Activated naive CD8-positive, alpha-beta T cell treated with anti-CD3 and anti-CD28 coated beads, Interleukin-2, amount 50 U/mL, for 24 hours (primary cell): ENCODE measurements at regions not wholly inside any gene's neighbourhood (a gene's known extent, or its start where the extent isn't known, plus 50 kb on each side); places are given as distances from the start of the nearest gene placed in this dataset.
A peak's percentile ranks its signal among the peaks of the same experiment; 100 is the strongest.

Source experiments
- ATAC-seq: fragments of 150-1000 bp; cut with Tn5 transposase; one replicate; pipeline ENCODE4 v1.10.0; 2021
- DNase-seq: peaks from one replicate; pipeline ENCODE4 v3.0.0; 2021
- H3K27ac Mint-ChIP-seq: one replicate; pipeline ENCODE4 v1.8.0; 2021; ENCODE audit warnings: mild to moderate bottlenecking, mixed read lengths
- H3K27me3 Mint-ChIP-seq: one replicate; pipeline ENCODE4 v1.8.0; 2021; ENCODE audit warnings: mixed read lengths
- H3K36me3 Mint-ChIP-seq: one replicate; pipeline ENCODE4 v1.8.0; 2021; ENCODE audit warnings: low read depth, mixed read lengths
- H3K4me1 Mint-ChIP-seq: one replicate; pipeline ENCODE4 v1.8.0; 2021; ENCODE audit warnings: mixed read lengths
- H3K4me3 Mint-ChIP-seq: one replicate; pipeline ENCODE4 v1.8.0; 2021; ENCODE audit warnings: mild to moderate bottlenecking, moderate library complexity, mixed read lengths
- H3K9me3 Mint-ChIP-seq: one replicate; pipeline ENCODE4 v1.8.0; 2021; ENCODE audit warnings: mixed read lengths

DNA sequence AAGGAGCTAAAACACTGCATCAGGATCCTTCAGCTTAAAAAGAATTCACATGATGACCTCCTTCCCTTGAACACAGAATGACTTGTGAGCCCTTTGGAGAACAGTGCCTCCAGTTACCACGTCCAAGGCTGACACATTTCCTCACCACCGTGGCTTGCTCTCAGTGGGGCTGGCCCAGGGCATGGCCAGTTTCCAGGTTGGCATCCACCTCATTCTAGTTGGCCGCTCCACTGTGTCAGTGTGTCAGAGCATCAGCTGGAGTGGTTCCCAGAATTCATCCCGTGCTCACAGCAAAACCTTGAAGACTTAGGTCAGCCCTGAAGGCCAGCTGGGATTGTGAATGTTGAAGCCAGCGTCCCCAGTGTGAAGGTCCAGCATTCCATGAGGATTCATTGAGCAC is 158.5 kb downstream of the INSIG2 start:
- Mint-ChIP-seq H3K27me3 (peaks cover 12% of the 10 kb centered on the region), H3K36me3 (no peaks in the 10 kb centered on the region), H3K4me3 (no peak overlapping the region), H3K4me1 (no peaks in the 10 kb centered on the region), H3K9me3 (no peaks in the 10 kb centered on the region), H3K27ac (no peak overlapping the region)
- ATAC-seq (no peak), DNase-seq (no peak)

GRCh38 chr2:118246079-118246478 is 157.8 kb downstream of the INSIG2 start:
- Mint-ChIP-seq H3K27ac (no peak overlapping the region), H3K27me3 (peaks cover 12% of the 10 kb centered on the region), H3K36me3 (no peaks in the 10 kb centered on the region), H3K9me3 (no peaks in the 10 kb centered on the region), H3K4me1 (no peaks in the 10 kb centered on the region), H3K4me3 (no peak overlapping the region)
- ATAC-seq (no peak), DNase-seq (no peak)

- H3K4me3 Mint-ChIP-seq, result no peak overlapping the region
- peaks cover 14% of the 10 kb centered on the region for H3K27me3 Mint-ChIP-seq
- ATAC-seq (no peak), DNase-seq (no peak)
- H3K36me3 Mint-ChIP-seq, result no peaks in the 10 kb centered on the region
- H3K4me1 Mint-ChIP-seq, result no peaks in the 10 kb centered on the region
- no peak overlapping the region for H3K27ac Mint-ChIP-seq
- H3K9me3 Mint-ChIP-seq, result peaks cover under 1% of the 10 kb centered on the region
Observed at GRCh38 chr2:118244686-118245085, 156.4 kb downstream of the INSIG2 start.

DNA sequence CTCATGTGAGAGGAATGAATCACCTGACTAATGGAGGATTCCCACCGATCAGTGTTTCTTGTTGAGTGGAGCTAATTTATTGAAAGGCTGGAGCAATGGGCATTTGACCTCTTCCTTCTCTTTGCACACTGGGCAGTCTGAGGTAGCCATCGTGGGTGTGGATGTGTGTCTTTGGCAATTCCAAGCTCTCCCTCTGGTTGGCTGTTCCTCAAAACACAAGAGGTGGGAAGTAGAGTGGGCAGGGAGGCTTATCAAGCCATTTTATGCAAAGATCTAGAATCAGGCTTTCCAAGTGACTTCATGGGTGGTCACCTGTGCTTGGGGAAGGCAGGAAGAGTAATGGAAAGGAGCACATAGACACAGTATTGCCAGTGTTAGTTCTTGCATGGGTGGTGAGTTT is 154.8 kb downstream of the INSIG2 start:
- Mint-ChIP-seq H3K9me3 (peaks cover 4% of the 10 kb centered on the region), H3K36me3 (no peaks in the 10 kb centered on the region), H3K27ac (no peak overlapping the region), H3K4me1 (no peaks in the 10 kb centered on the region), H3K27me3 (peaks cover 18% of the 10 kb centered on the region), H3K4me3 (no peak overlapping the region)
- no peak for ATAC-seq
- DNase-seq, result no peak

DNA sequence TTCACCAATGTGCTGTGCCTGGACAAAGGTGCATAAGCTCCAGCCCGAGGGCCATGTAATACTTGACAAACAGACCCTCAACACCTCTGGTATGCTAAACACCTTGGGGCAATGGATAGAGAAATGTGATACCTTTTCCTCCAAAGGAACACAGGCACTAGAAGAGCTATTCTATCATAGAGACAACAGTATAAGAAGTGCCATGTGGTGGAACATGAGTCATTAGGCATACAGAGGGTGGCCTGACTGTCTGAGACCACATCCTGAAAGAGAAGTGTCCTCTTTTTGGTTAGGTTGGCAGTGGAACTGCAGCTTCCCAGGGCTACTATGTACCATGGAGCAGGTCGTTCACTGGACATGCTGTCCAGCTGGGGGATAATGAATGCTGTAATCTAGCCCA is 153.9 kb downstream of the INSIG2 start:
- no peak overlapping the region for H3K4me3 Mint-ChIP-seq
- DNase-seq, result no peak
- H3K9me3 Mint-ChIP-seq, result peaks cover 4% of the 10 kb centered on the region
- H3K36me3 Mint-ChIP-seq, result no peaks in the 10 kb centered on the region
- H3K27ac Mint-ChIP-seq, result no peak overlapping the region
- no peaks in the 10 kb centered on the region for H3K4me1 Mint-ChIP-seq
- H3K27me3 Mint-ChIP-seq, result peaks cover 14% of the 10 kb centered on the region
- ATAC-seq, result peak; percentile 65

DNA sequence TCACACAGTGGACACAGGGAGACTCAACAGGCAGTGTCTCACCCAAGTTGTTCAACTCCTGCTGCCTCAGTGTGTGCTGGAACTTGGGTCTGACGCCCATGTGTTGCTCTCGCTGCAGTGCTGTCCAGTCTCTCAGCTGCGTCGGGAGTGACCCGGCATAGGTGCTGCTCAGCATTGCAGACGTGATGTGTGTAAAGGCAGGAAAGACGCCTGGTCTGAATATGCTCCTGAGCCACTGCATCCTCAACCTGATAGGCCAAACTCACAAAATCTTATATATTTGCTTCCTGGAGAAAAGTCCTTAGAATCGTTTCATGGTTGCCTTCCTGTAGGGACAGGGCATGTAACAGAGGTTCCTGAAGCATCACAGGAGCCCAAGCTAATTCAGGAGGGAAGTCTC is 152.9 kb downstream of the INSIG2 start:
- DNase-seq (no peak), ATAC-seq (no peak)
- H3K9me3 Mint-ChIP-seq, result peaks cover 4% of the 10 kb centered on the region
- H3K36me3 Mint-ChIP-seq, result no peaks in the 10 kb centered on the region
- H3K27ac Mint-ChIP-seq, result no peak overlapping the region
- no peaks in the 10 kb centered on the region for H3K4me1 Mint-ChIP-seq
- H3K27me3 Mint-ChIP-seq, result peaks cover 19% of the 10 kb centered on the region
- no peak overlapping the region for H3K4me3 Mint-ChIP-seq

GRCh38 chr2:118240276-118240675 is 152.0 kb downstream of the INSIG2 start:
- Mint-ChIP-seq H3K9me3 (peaks cover 4% of the 10 kb centered on the region), H3K4me1 (no peaks in the 10 kb centered on the region), H3K36me3 (no peaks in the 10 kb centered on the region), H3K27ac (no peak overlapping the region), H3K4me3 (no peak overlapping the region), H3K27me3 (peaks cover 26% of the 10 kb centered on the region)
- DNase-seq (no peak), ATAC-seq (no peak)

- no peak for DNase-seq
- H3K36me3 Mint-ChIP-seq, result no peaks in the 10 kb centered on the region
- ATAC-seq, result no peak
- peaks cover 30% of the 10 kb centered on the region for H3K27me3 Mint-ChIP-seq
- no peak overlapping the region for H3K4me3 Mint-ChIP-seq
- no peak overlapping the region for H3K27ac Mint-ChIP-seq
- H3K4me1 Mint-ChIP-seq, result no peaks in the 10 kb centered on the region
- H3K9me3 Mint-ChIP-seq, result peaks cover 4% of the 10 kb centered on the region
Observed at GRCh38 chr2:118239284-118239683, 151.0 kb downstream of the INSIG2 start.

- H3K27ac Mint-ChIP-seq, result no peak overlapping the region
- no peak overlapping the region for H3K4me3 Mint-ChIP-seq
- no peaks in the 10 kb centered on the region for H3K4me1 Mint-ChIP-seq
- H3K36me3 Mint-ChIP-seq, result no peaks in the 10 kb centered on the region
- ATAC-seq (no peak), DNase-seq (no peak)
- peaks cover 4% of the 10 kb centered on the region for H3K9me3 Mint-ChIP-seq
- H3K27me3 Mint-ChIP-seq, result peaks cover 29% of the 10 kb centered on the region
Observed at GRCh38 chr2:118237451-118237850, 149.2 kb downstream of the INSIG2 start.

DNA sequence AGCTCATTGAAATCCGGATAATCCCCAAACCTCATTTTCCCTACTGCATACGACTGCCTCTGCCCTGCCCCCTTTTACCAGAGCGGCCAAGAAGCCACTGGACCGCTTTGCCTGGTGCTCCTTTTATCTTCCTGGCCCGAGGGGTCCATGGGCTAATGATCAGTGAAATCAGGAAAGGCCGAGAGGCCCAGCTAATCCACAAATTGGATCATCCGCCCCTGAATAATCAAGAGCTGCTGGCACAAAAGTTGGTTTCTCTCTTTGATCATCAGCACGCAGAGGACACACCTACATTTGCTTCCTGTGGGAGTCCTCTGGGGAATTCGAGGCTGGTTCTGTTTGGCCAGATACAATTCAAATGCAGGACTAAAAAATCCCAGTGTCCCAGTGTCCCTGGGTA is 144.5 kb downstream of the INSIG2 start:
- H3K27me3 Mint-ChIP-seq, result peaks cover 22% of the 10 kb centered on the region
- H3K27ac Mint-ChIP-seq, result no peak overlapping the region
- DNase-seq, result no peak

GRCh38 chr2:118232391-118232790 is 144.1 kb downstream of the INSIG2 start:
- ATAC-seq, result no peak

More for the DNA sequence above, 144.5 kb downstream of the INSIG2 start:
- H3K9me3 Mint-ChIP-seq, result no peaks in the 10 kb centered on the region
- H3K4me1 Mint-ChIP-seq, result no peaks in the 10 kb centered on the region
- no peak for ATAC-seq
- no peak overlapping the region for H3K4me3 Mint-ChIP-seq
- no peaks in the 10 kb centered on the region for H3K36me3 Mint-ChIP-seq

GRCh38 chr2:118231759-118232158 is 143.5 kb downstream of the INSIG2 start:
- Mint-ChIP-seq H3K4me3 (no peak overlapping the region), H3K27me3 (peaks cover 24% of the 10 kb centered on the region), H3K9me3 (no peaks in the 10 kb centered on the region), H3K27ac (no peak overlapping the region), H3K36me3 (no peaks in the 10 kb centered on the region), H3K4me1 (no peaks in the 10 kb centered on the region)
- no peak for DNase-seq
- ATAC-seq, result no peak

More at GRCh38 chr2:118232391-118232790, 144.1 kb downstream of the INSIG2 start:
- no peak for DNase-seq
- Mint-ChIP-seq H3K27ac (no peak overlapping the region), H3K36me3 (no peaks in the 10 kb centered on the region), H3K4me1 (no peaks in the 10 kb centered on the region), H3K4me3 (no peak overlapping the region), H3K9me3 (no peaks in the 10 kb centered on the region), H3K27me3 (peaks cover 24% of the 10 kb centered on the region)

GRCh38 chr2:118227698-118228508 is 139.6 kb downstream of the INSIG2 start:
- Mint-ChIP-seq H3K4me3 (no peak overlapping the region), H3K27me3 (peaks cover 39% of the 10 kb centered on the region), H3K4me1 (peaks cover 14% of the 10 kb centered on the region), H3K36me3 (no peaks in the 10 kb centered on the region), H3K27ac (no peak overlapping the region), H3K9me3 (no peaks in the 10 kb centered on the region)
- ATAC-seq (no peak), DNase-seq (no peak)

GRCh38 chr2:118225666-118226065 is 137.4 kb downstream of the INSIG2 start:
- no peaks in the 10 kb centered on the region for H3K9me3 Mint-ChIP-seq
- H3K4me1 Mint-ChIP-seq, result peaks cover 23% of the 10 kb centered on the region
- H3K4me3 Mint-ChIP-seq, result no peak overlapping the region
- no peak overlapping the region for H3K27ac Mint-ChIP-seq
- DNase-seq, result no peak
- H3K36me3 Mint-ChIP-seq, result no peaks in the 10 kb centered on the region
- H3K27me3 Mint-ChIP-seq, result peaks cover 57% of the 10 kb centered on the region
- ATAC-seq, result no peak

DNA sequence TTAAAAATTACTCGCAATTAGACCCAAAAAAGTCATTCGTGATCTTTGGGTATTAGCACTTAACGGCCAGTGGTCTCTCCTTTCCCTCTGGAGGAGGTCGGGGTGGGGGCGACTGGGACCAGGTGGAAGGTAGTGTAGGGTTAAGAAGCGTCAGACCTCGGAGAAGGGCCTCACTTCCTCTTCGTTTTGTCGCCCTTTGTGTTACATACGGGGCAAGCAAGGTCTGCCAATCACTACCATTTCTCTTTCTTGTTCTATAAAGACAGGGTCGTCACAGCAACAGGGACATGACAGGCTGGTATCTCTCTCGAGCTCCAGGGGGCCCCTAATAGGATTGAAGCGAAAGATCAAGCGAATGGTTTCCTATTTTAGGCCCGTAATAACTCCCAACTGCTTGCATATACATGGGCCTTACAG is 136.6 kb downstream of the INSIG2 start:
- ATAC-seq (no peak), DNase-seq (no peak)
- H3K4me3 Mint-ChIP-seq, result peak overlapping the region; percentile 51
- no peaks in the 10 kb centered on the region for H3K9me3 Mint-ChIP-seq
- peaks cover 59% of the 10 kb centered on the region for H3K27me3 Mint-ChIP-seq
- no peak overlapping the region for H3K27ac Mint-ChIP-seq
- H3K36me3 Mint-ChIP-seq, result no peaks in the 10 kb centered on the region
- H3K4me1 Mint-ChIP-seq, result peaks cover 23% of the 10 kb centered on the region
